Amniotic epithelial cell (primary cell): ENCODE measurements at regions not wholly inside any gene's neighbourhood (a gene's known extent, or its start where the extent isn't known, plus 50 kb on each side); places are given as distances from the start of the nearest gene placed in this dataset.
A peak's percentile ranks its signal among the peaks of the same experiment; 100 is the strongest.

Source experiments
- DNase-seq: peaks from one replicate; pipeline ENCODE4 v3.0.0-alpha.2; 2010; ENCODE audit warnings: low read depth

DNA sequence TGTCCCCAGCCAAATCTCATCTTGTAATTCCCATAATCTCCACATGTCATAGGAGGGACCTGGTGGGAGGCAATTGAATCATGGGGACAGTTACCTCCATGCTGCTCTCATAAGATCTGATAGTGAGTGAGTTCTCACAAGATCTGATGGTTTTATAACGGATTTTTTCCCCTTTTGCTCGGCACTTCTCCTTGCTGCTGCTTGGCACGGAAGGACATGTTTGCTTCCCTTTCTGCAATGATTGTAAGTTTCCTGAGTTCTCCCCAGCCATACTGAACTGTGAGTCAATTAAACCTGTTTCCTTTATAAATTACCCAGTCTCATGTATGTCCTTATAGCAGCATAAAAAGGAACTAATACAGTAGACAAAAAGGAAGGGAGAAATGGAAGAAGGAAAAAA, 76.7 kb upstream of the CCNG1 start:
- DNase-seq, result no peak

DNA sequence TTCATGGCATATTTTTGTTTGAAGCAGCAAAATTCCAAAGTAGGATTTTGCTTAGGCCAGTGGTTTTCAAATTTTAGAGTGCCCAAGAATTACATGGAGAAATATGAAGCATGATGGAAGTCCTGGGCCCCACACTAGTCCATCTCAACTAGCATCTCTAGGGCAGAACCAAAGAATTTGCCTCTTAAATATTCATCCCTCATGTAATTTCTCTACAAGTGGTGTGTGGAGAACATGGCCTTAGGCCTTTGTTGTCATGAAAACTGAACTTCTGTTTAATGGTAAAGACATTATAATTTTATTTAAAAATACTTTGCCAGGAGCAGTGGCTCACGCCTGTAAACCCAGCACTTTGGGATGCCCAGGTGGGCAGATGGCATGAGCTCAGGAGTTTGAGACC, 75.9 kb upstream of the CCNG1 start:
- no peak for DNase-seq

DNA sequence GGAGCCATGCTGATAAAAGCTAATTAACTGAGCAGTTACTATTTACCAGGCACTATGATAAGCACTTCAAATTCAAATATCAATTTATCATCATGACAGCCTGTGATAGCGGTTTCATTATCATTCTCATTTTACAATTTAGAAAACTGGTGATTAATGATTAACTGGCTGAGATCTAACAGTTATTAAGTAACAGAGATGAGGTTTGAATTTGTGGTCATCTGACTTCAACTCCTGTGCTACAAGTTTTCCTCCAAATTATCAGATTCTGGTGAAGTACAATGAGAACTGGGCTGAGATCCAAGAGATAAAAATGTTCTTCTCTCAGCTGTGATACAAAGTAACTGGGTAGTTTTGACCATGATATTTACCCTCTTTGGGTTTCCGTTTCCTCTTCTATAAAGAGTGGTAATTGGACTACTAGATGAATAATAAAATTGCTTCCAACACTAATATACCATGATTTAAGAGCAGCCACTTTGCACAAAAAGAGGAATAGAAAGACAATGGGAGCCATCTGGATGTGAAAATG, 74.5 kb upstream of the CCNG1 start:
- peak; percentile 15 for DNase-seq

- no peak for DNase-seq
Measured at GRCh38 chr5:163363389-163363788, 74.0 kb upstream of the CCNG1 start.

DNA sequence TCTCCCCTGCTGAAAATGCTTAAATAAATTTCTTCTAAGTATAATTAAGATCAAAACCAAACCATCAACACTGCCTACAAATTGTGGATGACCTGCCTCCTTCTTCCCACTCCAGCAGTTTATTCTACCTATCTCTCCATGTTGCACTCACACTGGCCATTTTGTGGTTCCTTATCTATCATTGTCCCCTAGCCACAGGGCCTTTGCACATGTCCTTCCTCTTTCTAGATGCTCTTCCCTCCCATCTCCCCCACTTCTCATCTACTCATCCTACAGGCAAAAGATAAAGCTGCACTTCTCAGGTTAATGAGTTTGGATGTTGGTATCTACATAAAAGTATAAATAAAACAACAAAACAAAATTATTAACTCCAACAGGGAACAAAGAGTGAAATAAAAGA, 70.6 kb upstream of the CCNG1 start:
- no peak for DNase-seq

DNA sequence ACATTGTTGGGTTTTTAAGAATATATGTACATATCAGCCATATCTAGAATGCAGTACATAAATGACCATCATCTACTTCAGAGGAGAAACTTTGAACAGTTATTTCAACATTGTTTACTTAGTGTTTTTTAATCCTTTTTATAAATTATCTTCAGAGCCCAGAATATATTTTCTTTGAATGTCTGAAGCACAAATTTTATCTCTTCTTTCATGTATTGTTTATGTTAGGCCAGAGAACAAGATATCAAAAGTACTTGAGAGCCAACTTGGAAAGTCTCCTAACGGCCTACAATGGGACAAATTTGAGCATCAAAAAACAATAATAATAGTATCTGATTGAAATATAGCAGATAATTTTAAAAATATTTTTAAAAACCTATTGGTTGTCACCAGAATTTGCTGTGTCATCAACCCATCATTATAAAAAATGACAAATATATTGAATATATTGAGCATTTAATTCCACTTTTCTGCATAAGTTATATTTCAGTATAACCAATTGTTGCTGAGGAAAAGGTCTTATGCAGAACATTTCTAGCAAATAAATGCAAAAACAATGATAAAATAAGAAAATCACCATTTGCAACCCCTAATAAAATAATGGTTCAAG, 67.5 kb upstream of the CCNG1 start:
- peak; percentile 6 for DNase-seq

DNA sequence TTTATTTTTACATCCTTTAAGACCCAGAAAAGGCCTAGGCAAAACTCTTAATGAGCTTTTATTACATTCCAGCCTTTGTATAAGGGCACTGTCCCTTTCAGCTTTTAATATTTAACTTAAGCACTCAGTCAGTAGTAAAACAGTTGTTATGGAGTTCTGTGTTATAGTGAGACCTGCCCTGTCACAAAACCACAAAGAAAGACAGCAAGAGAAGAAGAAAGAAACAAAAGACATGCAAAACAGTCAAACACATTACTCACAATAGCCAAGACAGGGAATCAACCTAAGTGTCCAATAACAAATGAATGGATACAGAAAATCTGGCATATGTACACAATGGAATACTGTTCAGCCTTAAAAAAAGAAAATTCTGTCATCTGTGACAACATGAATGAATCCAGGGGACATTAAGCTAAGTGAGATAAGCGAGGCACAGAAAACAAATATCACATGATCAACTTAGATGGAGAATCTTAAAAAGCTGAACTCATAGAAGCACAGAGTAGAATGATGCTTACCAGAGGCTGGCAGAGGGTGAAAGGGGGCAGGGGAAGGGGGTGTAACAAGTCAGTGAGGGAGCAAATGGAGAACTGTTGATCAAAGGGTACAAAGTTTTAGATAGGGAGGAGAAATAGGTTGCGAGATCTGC, 63.8 kb upstream of the CCNG1 start:
- no peak for DNase-seq

DNA sequence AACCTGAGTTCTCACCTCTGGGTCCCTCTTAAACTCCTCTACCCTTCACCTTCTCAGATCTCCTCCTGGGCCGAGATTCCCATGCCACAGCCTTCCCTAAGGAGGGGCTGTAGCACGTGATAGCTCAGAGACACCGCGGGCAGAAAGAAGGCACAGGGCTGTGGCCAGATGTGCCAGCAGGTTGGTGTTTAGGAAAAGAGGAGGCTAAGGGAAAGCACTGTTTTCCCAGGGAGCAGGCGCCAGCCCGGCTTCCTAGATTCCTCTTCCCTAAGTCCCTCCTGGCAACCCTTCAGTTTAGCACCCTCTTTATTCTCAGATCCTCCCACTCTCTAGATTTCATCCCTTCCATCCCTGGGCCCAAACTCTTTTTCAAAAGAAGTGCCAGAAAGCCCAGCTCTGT, 59.4 kb upstream of the CCNG1 start:
- DNase-seq, result no peak

GRCh38 chr5:163379298-163380155, 57.9 kb upstream of the CCNG1 start:
- peak; percentile 73 for DNase-seq

DNA sequence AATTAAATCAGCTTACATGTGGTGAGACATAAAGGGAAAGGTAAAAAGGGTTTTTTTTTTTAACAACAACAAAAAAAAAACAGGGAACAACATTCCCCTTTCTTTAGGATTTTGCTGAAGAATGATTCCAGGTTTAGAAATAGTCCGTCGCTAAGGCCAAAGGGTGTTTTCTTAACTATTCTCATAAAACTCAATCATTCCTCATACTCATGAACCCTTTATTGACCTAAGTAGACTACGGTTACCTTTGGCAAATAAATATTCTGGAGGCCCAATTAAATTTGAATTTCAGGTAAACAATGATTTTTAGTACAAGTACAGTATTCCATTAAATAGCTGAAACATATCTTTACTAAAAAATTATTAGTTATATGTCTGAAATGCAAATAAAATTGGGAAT, 55.6 kb upstream of the CCNG1 start:
- DNase-seq, result no peak

DNA sequence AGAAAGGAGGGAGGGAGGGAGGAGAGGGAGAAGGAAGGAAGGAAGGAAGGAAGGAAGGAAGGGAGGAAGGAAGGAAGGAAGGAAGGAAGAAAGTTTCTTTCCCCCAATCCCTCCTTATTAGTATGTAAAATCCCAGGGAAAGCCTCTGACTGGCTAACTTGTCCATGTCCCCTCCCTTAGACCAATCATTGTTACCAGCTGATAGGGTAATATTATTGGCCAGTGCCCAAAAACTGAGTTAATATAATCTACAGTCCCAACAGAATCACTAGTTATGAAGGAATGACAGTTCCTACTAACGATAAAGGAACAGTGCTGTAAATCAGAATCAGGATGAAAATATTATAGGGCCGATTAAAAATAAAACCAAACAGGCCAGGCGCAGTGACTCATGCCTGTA, 53.6 kb upstream of the CCNG1 start:
- DNase-seq, result no peak

GRCh38 chr5:163384669-163385068, 52.7 kb upstream of the CCNG1 start:
- DNase-seq, result no peak

DNA sequence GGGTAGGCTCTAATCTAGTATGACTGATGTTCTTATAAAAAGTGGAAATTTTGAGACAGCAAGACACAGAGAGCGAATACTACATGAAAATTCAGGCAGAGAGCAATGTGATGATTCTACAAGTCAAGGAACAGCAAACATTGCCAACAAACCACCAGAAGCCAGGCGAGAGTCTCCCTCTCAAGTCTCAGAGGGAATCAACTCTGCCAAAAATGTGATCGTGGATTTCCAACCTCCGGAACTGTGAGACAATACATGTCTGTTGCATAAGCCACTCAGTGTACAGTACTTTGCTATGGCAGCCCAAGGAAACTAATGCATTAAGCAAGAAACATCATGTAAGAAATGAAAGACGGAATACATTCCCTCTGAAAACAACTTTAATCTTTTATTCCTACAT, 52.1 kb upstream of the CCNG1 start:
- DNase-seq, result no peak

DNA sequence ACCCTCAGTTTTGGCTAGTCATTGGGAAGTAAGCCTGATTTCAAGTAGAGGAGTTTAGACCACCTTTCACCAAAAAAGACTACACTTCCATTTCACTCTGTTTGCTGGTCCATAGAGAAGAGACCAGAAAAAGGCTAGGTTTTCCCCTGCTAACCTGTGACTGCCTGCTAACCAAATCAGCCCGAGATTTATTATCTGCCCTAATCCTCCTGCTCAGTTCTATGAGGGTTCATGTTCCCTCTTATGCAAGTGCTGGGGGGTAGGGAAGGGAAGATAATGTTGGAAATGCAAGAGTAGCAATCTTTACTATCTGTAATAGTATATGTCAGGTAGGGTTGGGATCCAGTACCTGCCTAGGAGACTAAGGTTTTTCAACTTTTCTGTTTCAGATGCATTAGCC, 51.6 kb upstream of the CCNG1 start:
- no peak for DNase-seq

- no peak for DNase-seq
Measured at GRCh38 chr5:163386352-163386751, 51.0 kb upstream of the CCNG1 start.

- DNase-seq, result no peak
Measured at GRCh38 chr5:163387589-163388343, 49.6 kb upstream of the CCNG1 start.
